Dedifferentiated amniotic fluid mesenchymal stem cell (primary cell): ENCODE measurements at regions not wholly inside any gene's neighbourhood (a gene's known extent, or its start where the extent isn't known, plus 50 kb on each side); places are given as distances from the start of the nearest gene placed in this dataset.
A peak's percentile ranks its signal among the peaks of the same experiment; 100 is the strongest.

ENCODE experiments used
- DNase-seq: peaks from one replicate; pipeline ENCODE4 v3.0.0-alpha.2; 2016; ENCODE audit errors: extremely low spot score

DNA sequence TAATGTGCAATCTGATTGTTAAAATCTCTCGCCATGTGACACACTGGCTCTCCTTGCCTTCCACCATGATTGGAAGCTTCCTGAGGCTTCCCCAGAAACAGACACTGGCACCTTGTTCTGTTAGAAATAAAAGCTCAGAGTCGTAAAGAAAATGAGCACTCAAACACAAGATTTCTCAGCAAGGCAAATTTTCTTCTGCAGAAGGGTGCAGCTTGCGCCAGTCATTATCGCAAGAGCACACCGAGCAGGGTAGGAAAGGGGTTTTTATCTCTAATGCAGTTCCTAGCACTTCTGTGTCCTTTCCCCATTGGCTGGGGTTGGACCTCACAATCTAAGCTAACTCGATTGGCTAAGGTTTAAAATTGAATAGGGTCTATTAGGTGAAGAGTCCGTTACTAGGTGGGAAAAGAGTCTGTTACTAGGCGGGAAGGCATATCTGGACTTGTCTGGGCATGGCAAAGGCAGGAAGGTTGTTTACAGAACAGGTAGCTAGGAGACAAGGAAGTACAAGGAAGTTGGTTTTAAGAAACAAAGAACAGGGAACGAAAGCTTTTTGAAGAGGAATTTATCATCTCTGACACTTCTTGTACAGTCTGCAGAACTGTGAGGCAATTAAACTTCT is 62.6 kb upstream of the BICD1 start:
- no peak for DNase-seq

DNA sequence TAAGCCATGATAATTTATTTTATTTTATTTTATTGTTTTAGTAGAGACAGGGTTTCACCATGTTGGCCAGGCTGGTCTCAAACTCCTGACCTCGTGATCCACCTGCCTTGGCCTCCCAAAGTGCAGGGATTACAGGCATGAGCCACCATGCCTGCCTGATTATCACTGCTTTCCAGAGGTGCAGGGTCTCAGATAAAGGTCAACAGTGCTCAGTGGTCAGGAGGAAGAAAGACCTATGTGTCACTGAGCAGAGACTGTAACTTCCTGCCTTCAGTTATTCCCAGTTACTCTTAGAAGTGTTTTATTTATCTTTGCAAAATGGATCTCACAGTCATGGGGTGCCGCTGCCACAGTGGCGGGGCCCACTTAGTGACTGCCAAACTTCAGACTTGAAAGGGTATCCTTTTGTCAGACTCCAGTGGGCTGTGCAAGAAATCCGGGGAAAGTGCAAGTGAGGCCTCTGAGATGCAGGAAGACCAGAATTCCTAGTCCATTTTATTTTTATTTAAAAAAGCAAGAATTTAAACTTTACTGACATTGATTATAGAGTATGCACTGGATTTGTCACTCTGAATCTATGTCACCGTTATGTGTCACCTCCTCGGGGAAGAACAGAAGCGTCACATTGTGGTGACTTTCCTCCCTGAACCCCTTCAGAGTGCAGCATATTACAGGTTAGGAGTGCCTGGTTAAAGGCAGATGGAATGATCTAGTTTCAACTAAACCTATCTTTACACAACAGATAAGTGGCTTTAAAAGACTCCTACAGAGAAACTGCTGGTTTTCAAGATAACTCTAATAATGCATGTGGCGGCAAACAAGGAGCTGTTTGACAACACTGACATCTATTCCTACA is 59.1 kb upstream of the BICD1 start:
- no peak for DNase-seq

DNA sequence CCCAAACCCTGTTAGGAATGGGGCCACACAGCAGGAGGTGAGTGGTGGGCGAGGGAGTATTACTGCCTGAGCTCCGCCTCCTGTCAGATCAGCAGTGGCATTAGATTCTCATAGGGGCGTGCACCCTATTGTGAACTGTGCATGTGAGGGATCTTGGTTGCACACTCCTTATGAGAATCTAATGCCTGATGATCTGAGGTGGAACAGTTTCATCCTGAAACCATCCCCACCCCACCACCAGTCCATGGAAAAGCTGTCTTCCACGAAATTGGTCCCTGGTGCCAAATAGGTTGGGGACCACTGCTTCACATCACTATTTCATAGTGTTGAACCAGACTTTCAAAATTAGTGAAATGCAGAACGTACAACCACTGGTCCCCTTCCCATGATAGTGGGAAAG is 57.9 kb upstream of the BICD1 start:
- DNase-seq, result no peak

DNA sequence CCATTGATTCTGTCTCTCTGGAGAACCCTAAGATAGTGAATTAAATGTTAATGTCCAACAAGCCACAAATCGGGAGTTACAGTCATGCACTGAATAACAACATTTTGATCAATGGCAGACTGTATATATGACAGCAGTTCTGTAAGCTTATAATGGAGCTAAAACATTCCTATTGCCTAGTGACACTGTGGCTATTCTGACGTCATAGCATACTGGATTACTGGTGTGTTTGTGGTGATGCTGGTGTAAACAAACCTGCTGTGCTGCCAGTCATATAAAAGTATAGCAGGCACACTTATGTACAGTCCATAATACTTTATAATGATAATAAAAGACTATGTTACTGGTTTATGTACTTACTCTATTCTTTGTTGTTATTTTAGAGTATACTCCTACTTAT is 56.7 kb upstream of the BICD1 start:
- no peak for DNase-seq

DNA sequence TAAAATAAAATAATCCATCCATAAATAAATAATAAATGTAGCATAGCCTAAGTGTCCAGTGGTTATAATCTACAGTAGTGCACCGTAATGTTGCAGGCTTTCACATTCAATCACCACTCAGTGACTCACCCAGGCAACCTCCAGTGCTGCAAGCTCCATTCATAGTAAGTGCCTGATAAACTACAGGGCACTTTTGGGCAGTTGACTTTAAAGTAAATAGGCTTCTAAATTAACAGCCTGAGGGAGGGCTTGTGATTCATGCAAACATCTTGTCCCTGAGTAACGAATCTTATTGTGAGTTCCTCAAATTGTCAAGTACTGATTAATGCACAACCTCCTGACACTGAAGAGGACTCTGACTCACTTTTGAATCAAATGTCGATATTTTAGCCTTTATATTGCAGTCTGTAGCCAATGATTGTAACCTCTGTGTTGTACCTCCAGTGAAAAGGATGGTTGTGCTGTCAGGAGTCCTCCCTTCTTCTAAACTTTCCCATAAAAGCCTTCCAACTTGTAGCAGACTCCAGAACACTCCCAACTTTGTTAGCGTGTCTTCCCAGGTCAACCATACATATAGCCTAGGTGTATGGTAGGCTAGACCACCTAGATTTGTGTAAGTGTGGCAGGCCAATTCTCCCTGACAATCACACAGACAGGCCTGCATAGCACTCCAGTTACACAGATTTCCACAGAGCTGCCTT is 55.0 kb upstream of the BICD1 start:
- DNase-seq, result peak; percentile 71

DNA sequence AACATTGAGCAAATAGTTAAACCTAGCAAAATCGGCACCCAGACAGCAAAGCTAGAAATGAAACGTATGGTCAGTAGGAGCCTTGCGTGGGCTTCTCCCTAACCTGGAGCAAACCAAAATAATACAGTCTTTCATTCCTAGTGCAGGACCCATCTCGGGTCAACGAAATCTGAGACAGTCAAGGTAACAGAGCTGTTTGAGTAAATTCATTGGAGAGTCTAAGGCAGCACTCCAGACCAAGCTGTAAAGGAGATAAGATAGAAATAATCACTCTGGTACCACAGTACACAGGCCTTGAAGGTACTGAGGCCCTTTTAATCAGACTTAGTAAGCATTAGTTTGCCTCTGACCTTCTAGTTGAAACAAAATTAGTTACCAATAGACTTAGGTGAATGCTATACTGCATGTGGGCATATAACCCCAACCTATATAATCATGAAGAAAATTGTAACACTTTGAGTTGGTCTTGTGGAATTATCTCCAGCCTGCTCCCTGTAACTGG is 54.4 kb upstream of the BICD1 start:
- DNase-seq, result no peak

DNA sequence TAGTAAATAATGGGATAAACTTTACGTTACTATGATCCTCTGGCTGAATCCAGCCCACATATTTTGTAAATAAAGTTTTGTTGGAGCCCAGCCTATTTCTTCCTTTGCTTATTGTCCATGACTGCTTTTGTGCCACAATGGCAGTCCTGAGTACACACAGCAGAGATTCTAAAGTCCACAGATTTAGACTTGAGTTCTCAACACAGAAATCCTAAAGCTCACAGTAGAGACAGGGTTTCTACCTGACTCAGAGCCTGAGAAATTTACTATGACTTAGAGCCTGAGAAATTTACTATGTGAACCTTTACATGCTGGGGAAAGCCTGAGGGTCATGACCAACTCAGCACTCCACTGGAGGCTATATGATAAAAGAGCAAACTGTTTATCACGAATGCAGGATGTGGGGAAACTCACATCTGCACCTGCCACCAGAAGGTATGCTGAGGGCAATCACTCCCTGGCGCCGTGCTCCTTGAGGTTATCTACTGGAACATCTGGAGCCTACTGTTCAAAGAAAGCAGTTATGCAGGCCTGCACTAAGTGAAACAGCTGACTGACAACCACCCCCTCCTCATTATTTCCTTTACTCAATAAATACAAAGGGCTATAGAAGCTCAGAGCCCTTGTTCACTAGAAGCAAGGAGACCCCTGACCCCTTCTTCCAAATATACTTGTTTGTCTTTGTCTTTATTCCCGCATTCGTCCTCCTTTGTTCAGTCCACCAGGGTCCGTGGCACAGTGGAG is 52.6 kb upstream of the BICD1 start:
- no peak for DNase-seq
